ENCODE measurements at regions not wholly inside any gene's neighbourhood (a gene's known extent, or its start where the extent isn't known, plus 50 kb on each side); places are given as distances from the start of the nearest gene placed in this dataset.

DNA sequence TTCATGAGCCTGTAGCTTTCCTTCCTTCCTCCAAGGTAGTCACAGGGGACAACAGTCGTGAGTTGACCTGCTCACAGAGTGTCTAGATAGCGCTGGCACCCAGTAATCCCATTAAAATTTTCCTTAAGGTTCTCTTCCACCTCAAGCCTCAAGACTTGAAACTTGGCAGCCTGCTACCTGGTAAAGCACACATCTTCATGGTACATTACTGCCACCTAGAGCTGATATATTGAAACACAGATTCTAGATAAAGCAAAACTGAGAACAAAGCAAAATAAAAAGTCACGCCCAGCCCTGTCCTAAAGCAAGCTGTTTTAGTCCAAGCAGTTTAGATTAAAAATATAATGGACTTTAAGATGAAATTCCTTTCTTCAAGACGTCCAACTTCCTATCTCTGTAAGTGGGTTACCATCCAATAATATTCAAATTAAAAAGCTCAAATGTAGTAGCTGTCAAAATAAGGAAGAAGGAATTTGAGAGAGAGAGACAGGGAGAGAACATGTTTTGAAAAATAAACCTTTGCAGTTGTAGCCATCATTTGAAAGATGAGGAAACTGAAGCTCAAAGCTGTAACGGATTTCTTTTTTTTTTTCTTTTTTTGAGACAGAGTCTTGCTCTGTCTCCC, 50.7 kb upstream of the CD83 start:
- TF ChIP-seq, protein P1, sequence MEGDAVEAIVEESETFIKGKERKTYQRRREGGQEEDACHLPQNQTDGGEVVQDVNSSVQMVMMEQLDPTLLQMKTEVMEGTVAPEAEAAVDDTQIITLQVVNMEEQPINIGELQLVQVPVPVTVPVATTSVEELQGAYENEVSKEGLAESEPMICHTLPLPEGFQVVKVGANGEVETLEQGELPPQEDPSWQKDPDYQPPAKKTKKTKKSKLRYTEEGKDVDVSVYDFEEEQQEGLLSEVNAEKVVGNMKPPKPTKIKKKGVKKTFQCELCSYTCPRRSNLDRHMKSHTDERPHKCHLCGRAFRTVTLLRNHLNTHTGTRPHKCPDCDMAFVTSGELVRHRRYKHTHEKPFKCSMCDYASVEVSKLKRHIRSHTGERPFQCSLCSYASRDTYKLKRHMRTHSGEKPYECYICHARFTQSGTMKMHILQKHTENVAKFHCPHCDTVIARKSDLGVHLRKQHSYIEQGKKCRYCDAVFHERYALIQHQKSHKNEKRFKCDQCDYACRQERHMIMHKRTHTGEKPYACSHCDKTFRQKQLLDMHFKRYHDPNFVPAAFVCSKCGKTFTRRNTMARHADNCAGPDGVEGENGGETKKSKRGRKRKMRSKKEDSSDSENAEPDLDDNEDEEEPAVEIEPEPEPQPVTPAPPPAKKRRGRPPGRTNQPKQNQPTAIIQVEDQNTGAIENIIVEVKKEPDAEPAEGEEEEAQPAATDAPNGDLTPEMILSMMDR (IDR thresholded peaks at IDR 0.05) = peak; percentile 59 to 70 (median 69)
- no peak for TF ChIP-seq POLR2A (IDR thresholded peaks at IDR 0.05)
- peak in 1 of 2 donors; percentile 39 for TF ChIP-seq POLR2AphosphoS5 (IDR thresholded peaks at IDR 0.05; ENCODE audit: insufficient read depth in 1 of 2, low read depth in 1 of 2)
